Rectal smooth muscle tissue (tissue), 1 donor: ENCODE measurements at regions not wholly inside any gene's neighbourhood (a gene's known extent, or its start where the extent isn't known, plus 50 kb on each side); places are given as distances from the start of the nearest gene placed in this dataset.
"Not testable (repeated sequence)": the region's sequence is repeated elsewhere in the genome, so short reads cannot be mapped to it uniquely, and the experiment has no call there.

Experiments
- H3K27ac ChIP-seq: one replicate; pipeline ENCODE4 v1.7.0; 2013; ENCODE audit warnings: low read depth, low read length, inconsistent platforms
- H3K27me3 ChIP-seq: one replicate; pipeline ENCODE4 v1.7.0; 2013; ENCODE audit warnings: low read length; ENCODE audit not compliant: control insufficient read depth, insufficient read depth
- H3K36me3 ChIP-seq: one replicate; pipeline ENCODE4 v1.7.0; 2013; ENCODE audit warnings: low read length; ENCODE audit not compliant: control insufficient read depth, insufficient read depth
- H3K4me1 ChIP-seq: one replicate; pipeline ENCODE4 v1.7.0; 2013; ENCODE audit warnings: low read length; ENCODE audit not compliant: control insufficient read depth, insufficient read depth
- H3K4me3 ChIP-seq: one replicate; pipeline ENCODE4 v1.7.0; 2013; ENCODE audit warnings: low read length
- H3K9ac ChIP-seq: one replicate; pipeline ENCODE4 v1.7.0; 2013; ENCODE audit warnings: low read length

DNA sequence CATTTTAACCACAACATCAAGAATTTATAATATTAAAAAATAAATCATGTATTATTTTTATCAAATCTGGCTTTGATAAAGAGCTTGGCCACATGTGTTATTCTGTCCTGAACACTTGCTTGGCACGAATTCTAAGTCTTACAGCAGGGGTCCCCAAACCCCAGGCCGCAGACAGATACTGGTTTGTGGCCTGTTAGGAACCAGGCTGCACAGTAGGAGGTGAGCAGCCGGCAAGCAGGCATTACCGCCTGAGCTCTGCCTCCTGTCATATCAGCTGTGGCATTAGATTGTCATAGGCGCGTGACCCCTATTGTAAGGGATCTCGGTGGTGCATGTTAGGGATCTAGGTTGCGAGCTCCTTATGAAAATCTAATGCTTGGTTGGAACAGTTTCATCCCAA lies 127.6 kb upstream of the IVNS1ABP start:
- no peak overlapping the region for H3K4me3 ChIP-seq
- H3K27me3 ChIP-seq, result no peaks in the 10 kb centered on the region
- no peaks in the 10 kb centered on the region for H3K4me1 ChIP-seq
- no peaks in the 10 kb centered on the region for H3K36me3 ChIP-seq
- H3K27ac ChIP-seq, result no peak overlapping the region
- H3K9ac ChIP-seq, result no peak overlapping the region

DNA sequence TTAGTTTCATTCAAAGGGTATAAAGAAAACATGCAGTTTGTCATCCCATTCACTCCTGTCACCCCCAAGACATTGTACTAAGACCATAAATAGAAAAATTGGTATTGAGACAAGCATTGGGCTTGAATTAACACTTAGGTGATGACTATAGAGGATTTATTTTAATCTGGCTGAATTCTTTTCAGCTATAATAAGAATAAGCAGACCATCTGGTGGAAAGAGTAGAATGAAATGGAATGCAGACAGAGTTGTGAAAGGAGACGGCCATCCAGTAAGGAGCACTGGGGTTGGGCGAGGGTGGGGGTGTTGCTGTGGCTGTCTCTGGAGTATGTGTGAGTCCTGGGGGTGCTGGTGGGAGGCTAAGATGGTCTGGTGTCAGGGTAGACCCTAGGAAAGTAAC lies 125.0 kb upstream of the IVNS1ABP start:
- no peaks in the 10 kb centered on the region for H3K27me3 ChIP-seq
- no peak overlapping the region for H3K9ac ChIP-seq
- no peaks in the 10 kb centered on the region for H3K36me3 ChIP-seq
- no peak overlapping the region for H3K27ac ChIP-seq
- H3K4me1 ChIP-seq, result no peaks in the 10 kb centered on the region
- no peak overlapping the region for H3K4me3 ChIP-seq

DNA sequence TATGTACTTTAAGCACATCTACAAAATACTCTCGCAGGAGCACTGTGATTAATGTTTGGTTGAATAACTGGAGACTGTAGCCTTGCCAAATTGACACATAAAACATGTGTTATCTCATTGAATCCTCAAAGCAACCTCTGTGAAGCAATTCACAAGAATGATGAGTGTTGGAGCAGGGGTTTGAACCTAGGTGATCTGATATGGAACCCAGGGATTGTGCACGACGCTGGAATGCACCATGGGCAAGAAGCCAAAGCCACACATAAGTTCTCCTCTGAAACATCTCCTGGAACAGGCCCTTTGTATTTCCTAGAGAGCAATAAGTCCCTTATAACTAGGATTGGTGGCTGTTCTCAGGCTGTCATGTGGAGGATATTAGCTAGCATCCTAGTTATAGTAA lies 124.6 kb upstream of the IVNS1ABP start:
- no peak overlapping the region for H3K27ac ChIP-seq
- H3K36me3 ChIP-seq, result no peaks in the 10 kb centered on the region
- H3K4me1 ChIP-seq, result no peaks in the 10 kb centered on the region
- H3K27me3 ChIP-seq, result no peaks in the 10 kb centered on the region
- H3K9ac ChIP-seq, result no peak overlapping the region
- H3K4me3 ChIP-seq, result no peak overlapping the region

DNA sequence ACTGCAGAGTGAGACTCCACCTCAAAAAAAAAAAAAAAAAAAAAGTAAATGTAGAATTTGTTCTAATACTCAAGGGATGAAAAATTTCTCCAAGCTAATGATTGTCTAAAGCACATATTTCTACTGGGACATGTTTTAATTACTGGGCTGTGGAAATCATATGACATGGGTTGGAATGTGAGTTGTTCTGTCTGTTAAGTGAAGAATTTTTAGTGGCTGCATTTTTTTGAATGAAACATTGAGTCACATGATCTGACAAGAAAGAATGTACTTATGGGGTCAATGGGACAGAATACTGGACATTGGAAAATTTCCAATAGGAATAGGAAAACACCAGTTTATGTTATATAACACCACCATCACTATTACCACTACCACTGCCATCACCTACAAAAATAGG lies 123.8 kb upstream of the IVNS1ABP start:
- Histone ChIP-seq H3K4me3 (no peak overlapping the region), H3K36me3 (no peaks in the 10 kb centered on the region), H3K27ac (no peak overlapping the region)

GRCh38 chr1:185439727-185440415 lies 122.8 kb upstream of the IVNS1ABP start:
- Histone ChIP-seq H3K36me3 (no peaks in the 10 kb centered on the region), H3K27ac (no peak overlapping the region), H3K9ac (no peak overlapping the region), H3K4me3 (no peak overlapping the region), H3K27me3 (no peaks in the 10 kb centered on the region), H3K4me1 (no peaks in the 10 kb centered on the region)

More for the DNA sequence above, 123.8 kb upstream of the IVNS1ABP start:
- Histone ChIP-seq H3K9ac (no peak overlapping the region), H3K27me3 (no peaks in the 10 kb centered on the region), H3K4me1 (no peaks in the 10 kb centered on the region)

DNA sequence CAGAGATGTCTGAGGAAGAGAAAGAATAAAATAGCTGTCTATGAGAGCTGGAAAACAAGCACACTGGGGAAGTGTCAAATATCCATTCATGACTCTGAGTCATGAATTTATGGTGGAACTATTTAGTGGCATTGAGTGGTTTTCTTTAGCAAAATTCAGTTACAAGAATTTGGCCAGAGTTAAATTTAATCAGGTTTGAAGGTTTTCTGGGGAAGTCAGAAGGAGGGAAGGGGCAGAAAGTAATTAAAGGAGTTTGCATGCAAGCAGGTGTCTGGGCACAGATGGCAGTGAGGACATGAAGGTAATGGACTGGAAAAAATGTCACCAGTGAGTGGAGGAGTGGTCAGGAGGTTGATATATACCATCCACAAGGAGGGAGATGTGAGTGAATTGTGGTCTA lies 121.9 kb upstream of the IVNS1ABP start:
- Histone ChIP-seq H3K27me3 (no peaks in the 10 kb centered on the region), H3K27ac (no peak overlapping the region), H3K9ac (no peak overlapping the region), H3K4me1 (no peaks in the 10 kb centered on the region), H3K4me3 (no peak overlapping the region), H3K36me3 (no peaks in the 10 kb centered on the region)

DNA sequence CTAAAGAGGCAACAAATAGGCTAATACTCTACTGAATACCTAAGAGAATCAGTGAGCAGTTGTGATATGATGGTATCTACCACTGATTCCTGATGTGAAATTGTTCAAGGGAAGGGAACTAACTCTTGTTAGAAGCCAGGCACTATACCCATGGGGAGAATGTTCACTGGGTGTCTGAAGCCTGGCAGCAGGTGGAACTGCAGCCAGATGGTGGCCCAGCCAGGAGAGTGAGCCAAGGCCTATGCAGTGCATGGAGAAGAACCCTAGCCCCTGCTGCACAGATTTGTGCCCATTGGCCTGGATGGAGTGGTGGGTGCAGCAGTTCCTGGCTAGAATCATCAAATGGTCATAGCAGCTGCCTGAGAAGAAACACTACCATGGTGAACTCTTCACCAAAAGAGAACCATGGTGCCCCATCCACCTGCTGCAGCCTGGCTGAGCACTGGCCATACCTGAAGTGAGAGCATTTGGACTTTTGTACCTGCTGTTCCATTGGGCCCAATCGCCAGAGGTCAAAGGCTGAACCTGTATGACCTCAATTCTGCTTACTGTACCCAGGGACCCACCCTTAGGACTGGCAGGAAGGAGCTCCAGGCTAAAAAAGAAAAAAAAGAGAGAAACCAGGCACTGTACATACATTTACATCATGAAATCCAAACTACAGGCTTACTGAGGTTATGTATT lies 118.8 kb upstream of the IVNS1ABP start:
- Histone ChIP-seq H3K4me1 (no peaks in the 10 kb centered on the region), H3K36me3 (no peaks in the 10 kb centered on the region), H3K27me3 (no peaks in the 10 kb centered on the region), H3K27ac (no peak overlapping the region), H3K9ac (no peak overlapping the region), H3K4me3 (no peak overlapping the region)

DNA sequence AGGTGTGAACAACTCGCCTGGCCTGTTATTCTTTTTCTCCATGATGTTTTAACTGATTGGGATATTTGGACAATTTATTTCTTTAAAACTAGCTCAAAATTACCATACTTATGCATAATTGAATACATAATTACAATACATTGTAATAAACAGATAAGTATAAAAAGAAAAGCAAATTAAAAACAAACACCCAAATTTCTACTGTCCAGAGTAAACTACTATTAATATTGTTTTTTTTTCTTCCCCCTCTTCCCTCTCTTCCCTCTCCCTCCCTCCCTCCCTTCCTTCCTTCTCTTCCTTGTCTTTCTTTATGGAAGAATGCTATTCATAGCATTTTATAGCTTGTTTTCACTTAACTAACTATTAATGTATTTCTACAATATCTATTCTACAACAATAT lies 117.7 kb upstream of the IVNS1ABP start:
- Histone ChIP-seq H3K27ac (no peak overlapping the region), H3K4me1 (no peaks in the 10 kb centered on the region), H3K36me3 (no peaks in the 10 kb centered on the region), H3K9ac (no peak overlapping the region), H3K4me3 (no peak overlapping the region), H3K27me3 (no peaks in the 10 kb centered on the region)

DNA sequence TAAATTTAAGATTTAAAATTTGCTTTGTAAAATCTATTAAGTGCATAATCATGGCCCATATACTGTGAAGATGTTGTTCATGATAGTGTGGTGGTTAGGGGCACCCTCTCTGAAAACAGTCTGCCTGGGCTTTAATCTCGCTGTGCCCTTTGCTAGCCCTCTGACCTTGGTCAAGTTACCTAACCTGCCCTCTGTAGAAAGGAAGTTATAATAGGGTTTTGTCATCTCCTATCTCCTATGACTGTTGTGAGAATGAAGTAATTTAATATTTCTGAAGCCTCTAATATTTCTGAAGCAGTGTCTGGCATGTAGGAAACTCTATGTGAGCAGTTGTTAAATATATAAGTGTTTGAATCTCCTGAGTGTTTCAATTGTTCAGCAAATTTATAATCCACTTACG lies 116.6 kb upstream of the IVNS1ABP start:
- no peaks in the 10 kb centered on the region for H3K27me3 ChIP-seq
- no peak overlapping the region for H3K27ac ChIP-seq
- H3K9ac ChIP-seq, result no peak overlapping the region
- H3K36me3 ChIP-seq, result no peaks in the 10 kb centered on the region
- no peaks in the 10 kb centered on the region for H3K4me1 ChIP-seq
- H3K4me3 ChIP-seq, result no peak overlapping the region

DNA sequence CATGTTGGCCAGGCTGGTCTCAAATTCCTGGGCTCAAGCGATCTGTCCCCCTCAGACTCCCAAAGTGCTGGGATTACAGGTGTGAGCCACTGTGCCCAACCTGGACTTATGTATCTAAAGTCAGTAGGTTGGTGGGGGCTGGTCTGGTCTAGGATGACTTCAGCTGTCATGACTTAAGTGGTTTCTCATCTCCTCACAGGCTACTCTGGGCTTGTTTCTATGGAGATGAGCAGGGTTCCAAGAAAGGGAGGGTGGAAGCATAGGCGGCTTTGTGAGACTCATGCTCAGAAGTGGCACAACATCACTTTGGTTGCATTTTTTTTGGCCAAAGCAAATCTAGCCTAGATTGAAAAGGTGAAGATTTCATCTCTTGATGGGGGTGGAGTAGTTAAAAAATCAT lies 115.9 kb upstream of the IVNS1ABP start:
- Histone ChIP-seq H3K36me3 (no peaks in the 10 kb centered on the region), H3K9ac (no peak overlapping the region), H3K4me1 (no peaks in the 10 kb centered on the region), H3K27me3 (no peaks in the 10 kb centered on the region), H3K4me3 (no peak overlapping the region), H3K27ac (no peak overlapping the region)

DNA sequence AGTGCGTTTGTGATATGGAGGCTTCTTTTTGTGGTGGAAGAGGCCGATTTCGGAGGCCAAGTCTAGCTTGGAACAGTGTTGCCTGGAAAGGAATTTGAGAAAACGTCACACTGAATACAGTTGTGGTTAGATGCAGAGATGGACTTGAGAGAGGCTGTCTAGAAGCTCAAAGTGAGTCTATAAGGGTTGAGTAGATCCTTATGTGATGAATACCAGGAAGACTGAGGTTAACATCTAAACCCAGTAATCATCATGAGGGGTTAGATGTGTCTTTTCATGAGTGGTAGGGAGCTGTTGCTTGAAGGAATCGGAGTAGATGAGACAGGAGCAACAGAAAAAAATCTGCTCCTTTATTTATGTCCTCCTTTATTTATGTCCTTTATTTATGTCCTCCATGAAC lies 114.6 kb upstream of the IVNS1ABP start:
- no peak overlapping the region for H3K9ac ChIP-seq
- no peak overlapping the region for H3K4me3 ChIP-seq
- H3K27ac ChIP-seq, result no peak overlapping the region
- H3K4me1 ChIP-seq, result no peaks in the 10 kb centered on the region
- H3K36me3 ChIP-seq, result no peaks in the 10 kb centered on the region
- no peaks in the 10 kb centered on the region for H3K27me3 ChIP-seq

GRCh38 chr1:185429668-185430067 lies 112.6 kb upstream of the IVNS1ABP start:
- H3K27me3 ChIP-seq, H3K36me3 ChIP-seq, H3K4me3 ChIP-seq, H3K27ac ChIP-seq, H3K9ac ChIP-seq, H3K4me1 ChIP-seq: not testable (repeated sequence)

- Histone ChIP-seq H3K27ac (no peak overlapping the region), H3K27me3 (no peaks in the 10 kb centered on the region), H3K4me3 (no peak overlapping the region), H3K36me3 (no peaks in the 10 kb centered on the region), H3K4me1 (no peaks in the 10 kb centered on the region), H3K9ac (no peak overlapping the region)
Measured at GRCh38 chr1:185427776-185428175, 110.7 kb upstream of the IVNS1ABP start.
